ENCODE measurements at regions not wholly inside any gene's neighbourhood (a gene's known extent, or its start where the extent isn't known, plus 50 kb on each side); places are given as distances from the start of the nearest gene placed in this dataset.

DNA sequence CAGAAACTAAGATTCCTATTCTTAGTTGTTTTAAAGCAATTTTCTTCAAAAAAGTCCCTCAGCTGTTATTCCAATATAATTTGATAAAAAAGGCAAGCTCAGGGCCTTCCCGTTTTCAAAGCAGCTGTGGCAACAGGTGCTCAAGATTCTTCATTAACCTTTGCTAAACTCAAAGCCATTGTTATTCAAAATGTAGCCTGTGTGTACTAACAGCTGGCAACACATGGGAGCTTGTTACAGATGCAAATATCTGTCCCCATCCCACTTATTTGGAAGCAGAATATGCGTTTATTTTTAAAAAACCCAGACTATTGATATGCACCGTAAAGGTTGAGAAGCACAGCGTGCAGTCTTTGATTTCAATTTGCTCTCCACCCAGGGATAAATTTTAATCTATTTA is 210.4 kb upstream of the SYT10 start:
- no peaks in the 10 kb centered on the region for H3K9me3 ChIP-seq
- H3K27ac ChIP-seq = no peak overlapping the region
- H3K4me3 ChIP-seq = no peak overlapping the region
- WGBS (ENCODE audit: missing lambda C conversion rate) = 36% methylated on average over 4 of the region's 4 CpGs
- FAIRE-seq = no peak
- CTCF ChIA-PET = no interaction called here
- no peak overlapping the region for H3K4me2 ChIP-seq
- DNase-seq (ENCODE audit: low read depth in 1 of 2, low spot score in 1 of 2) = no peak
- ATAC-seq = no peak
- POLR2A ChIA-PET = no interaction called here
- no peaks in the 10 kb centered on the region for H3K4me1 ChIP-seq
- TF ChIP-seq GATA3 (IDR thresholded peaks at IDR 0.05; ENCODE audit: borderline replicate concordance) (no peak), EP300 (IDR thresholded peaks at IDR 0.05) (no peak), BHLHE40 (IDR thresholded peaks at IDR 0.05; ENCODE audit: low read depth, low read length) (no peak), HEYL (CRISPR knock-in tag; IDR thresholded peaks at IDR 0.05) (no peak), MAFK (IDR thresholded peaks at IDR 0.05; ENCODE audit: partially characterized antibody) (no peak)

DNA sequence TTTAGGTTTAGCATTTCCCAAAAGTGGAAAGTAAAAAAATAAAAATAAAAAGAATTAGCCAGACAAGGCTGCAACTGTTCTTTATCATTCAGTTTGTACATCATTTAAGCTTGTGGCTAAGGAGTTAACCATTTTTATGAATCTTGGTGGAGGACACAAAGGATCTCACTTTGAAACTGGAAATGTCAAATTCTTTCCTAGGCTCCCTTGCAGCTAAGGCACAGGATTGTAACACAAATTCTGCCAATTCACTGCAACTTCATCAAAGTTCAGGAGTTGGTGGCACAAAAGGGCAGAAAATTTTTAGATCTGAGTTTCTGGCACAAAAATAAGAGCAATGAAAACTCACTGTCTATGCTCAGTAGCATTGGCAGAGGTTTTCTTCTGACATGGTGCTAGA is 211.2 kb upstream of the SYT10 start:
- POLR2A ChIA-PET = no interaction called here
- H3K9me3 ChIP-seq = no peaks in the 10 kb centered on the region
- CTCF ChIA-PET = no interaction called here
- H3K4me2 ChIP-seq = no peak overlapping the region
- TF ChIP-seq JUN (IDR thresholded peaks at IDR 0.05) (no peak), HOXB5 (CRISPR knock-in tag; IDR thresholded peaks at IDR 0.05) (no peak), CTCF (IDR thresholded peaks at IDR 0.05) (no peak), REST (IDR thresholded peaks at IDR 0.05) (no peak), RFX5 (IDR thresholded peaks at IDR 0.05) (no peak), MAZ (IDR thresholded peaks at IDR 0.05; ENCODE audit: borderline replicate concordance, low read depth, low read length) (no peak), TP53 (CRISPR knock-in tag; IDR thresholded peaks at IDR 0.05) (no peak)
- H3K27ac ChIP-seq = no peak overlapping the region
- DNase-seq (ENCODE audit: low read depth in 1 of 2, low spot score in 1 of 2) (no peak), FAIRE-seq (no peak), ATAC-seq (no peak)
- H3K4me3 ChIP-seq = no peak overlapping the region
- H3K4me1 ChIP-seq = no peaks in the 10 kb centered on the region

- Histone ChIP-seq H3K4me3 (no peak overlapping the region), H3K27ac (no peak overlapping the region), H3K4me2 (no peak overlapping the region), H3K4me1 (no peaks in the 10 kb centered on the region), H3K9me3 (no peaks in the 10 kb centered on the region)
- DNase-seq (ENCODE audit: low read depth in 1 of 2, low spot score in 1 of 2) = no peak
- ChIA-PET POLR2A (no interaction called here), CTCF (no interaction called here)
- FAIRE-seq = no peak
- TF ChIP-seq, protein P1, sequence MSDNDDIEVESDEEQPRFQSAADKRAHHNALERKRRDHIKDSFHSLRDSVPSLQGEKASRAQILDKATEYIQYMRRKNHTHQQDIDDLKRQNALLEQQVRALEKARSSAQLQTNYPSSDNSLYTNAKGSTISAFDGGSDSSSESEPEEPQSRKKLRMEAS (IDR thresholded peaks at IDR 0.05) = no peak
- TF ChIP-seq GATA3 (IDR thresholded peaks at IDR 0.05; ENCODE audit: borderline replicate concordance) (no peak), CBX2 (IDR thresholded peaks at IDR 0.05; ENCODE audit: borderline replicate concordance, low read depth) (no peak), MYC (IDR thresholded peaks at IDR 0.05; ENCODE audit: borderline replicate concordance, low read length) (no peak), TFCP2L1 (CRISPR knock-in tag; IDR thresholded peaks at IDR 0.05) (no peak), HOXB13 (CRISPR knock-in tag; IDR thresholded peaks at IDR 0.05; ENCODE audit: low read depth) (no peak), HMGXB4 (CRISPR knock-in tag; IDR thresholded peaks at IDR 0.05; ENCODE audit: borderline replicate concordance) (no peak), POLR2A (IDR thresholded peaks at IDR 0.05; ENCODE audit: low read length) (no peak), EP300 (IDR thresholded peaks at IDR 0.05) (no peak), KDM1A (IDR thresholded peaks at IDR 0.05; ENCODE audit: low read depth) (no peak)
- 12% methylated on average over 3 of the region's 3 CpGs for WGBS (ENCODE audit: missing lambda C conversion rate)
- ATAC-seq = no peak
Observed at GRCh38 chr12:33653362-33653761, 213.7 kb upstream of the SYT10 start.
